Memory B cell (primary cell): ENCODE measurements at regions not wholly inside any gene's neighbourhood (a gene's known extent, or its start where the extent isn't known, plus 50 kb on each side); places are given as distances from the start of the nearest gene placed in this dataset.

Experiments
- ATAC-seq: fragments of 150-1000 bp; cut with Tn5 transposase; 2 replicates; pipeline ENCODE4 v1.10.0; 2021; ENCODE audit warnings: low read depth, mild to moderate bottlenecking, moderate library complexity
- DNase-seq, 2 donors: peaks; one replicate each; pipeline ENCODE4 v3.0.0; 2022; ENCODE audit warnings: low spot score in 2 of 2
- H3K27ac Mint-ChIP-seq: one replicate; pipeline ENCODE4 v1.8.0; 2022; ENCODE audit warnings: mild to moderate bottlenecking, moderate library complexity, mixed read lengths
- H3K27me3 Mint-ChIP-seq: one replicate; pipeline ENCODE4 v1.8.0; 2022; ENCODE audit warnings: mixed read lengths
- H3K36me3 Mint-ChIP-seq: one replicate; pipeline ENCODE4 v1.8.0; 2022; ENCODE audit warnings: mild to moderate bottlenecking, mixed read lengths
- H3K4me1 Mint-ChIP-seq: one replicate; pipeline ENCODE4 v1.8.0; 2022; ENCODE audit warnings: mixed read lengths
- H3K4me3 Mint-ChIP-seq: one replicate; pipeline ENCODE4 v1.8.0; 2022; ENCODE audit warnings: mild to moderate bottlenecking, moderate library complexity, mixed read lengths
- H3K9me3 Mint-ChIP-seq: one replicate; pipeline ENCODE4 v1.8.0; 2022; ENCODE audit warnings: mixed read lengths

DNA sequence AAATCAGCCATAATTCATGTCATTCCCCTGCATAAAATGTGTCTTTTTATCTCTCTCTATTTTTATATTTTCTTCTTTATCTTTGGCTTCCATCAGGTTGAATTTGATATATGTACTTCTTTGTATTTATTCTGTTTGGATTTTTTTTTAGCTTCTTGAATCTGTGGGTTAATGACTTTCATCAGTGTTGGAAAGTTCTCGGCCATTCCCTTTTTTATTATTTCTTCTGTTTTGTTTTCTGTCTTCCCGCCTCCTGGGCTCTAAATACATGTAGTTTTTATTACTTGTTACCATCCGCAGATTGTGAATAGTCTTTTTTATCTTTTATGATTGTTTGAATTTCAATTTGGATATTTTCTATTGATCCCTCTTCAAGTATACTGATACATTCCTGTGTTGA, 637.5 kb downstream of the NPHP4 start:
- no peak for ATAC-seq
- no peaks in the 10 kb centered on the region for H3K4me1 Mint-ChIP-seq
- no peaks in the 10 kb centered on the region for H3K36me3 Mint-ChIP-seq
- peaks cover 7% of the 10 kb centered on the region for H3K9me3 Mint-ChIP-seq
- H3K27me3 Mint-ChIP-seq: peaks cover 1% of the 10 kb centered on the region
- no peak overlapping the region for H3K4me3 Mint-ChIP-seq
- H3K27ac Mint-ChIP-seq: no peak overlapping the region
- DNase-seq: no peak

DNA sequence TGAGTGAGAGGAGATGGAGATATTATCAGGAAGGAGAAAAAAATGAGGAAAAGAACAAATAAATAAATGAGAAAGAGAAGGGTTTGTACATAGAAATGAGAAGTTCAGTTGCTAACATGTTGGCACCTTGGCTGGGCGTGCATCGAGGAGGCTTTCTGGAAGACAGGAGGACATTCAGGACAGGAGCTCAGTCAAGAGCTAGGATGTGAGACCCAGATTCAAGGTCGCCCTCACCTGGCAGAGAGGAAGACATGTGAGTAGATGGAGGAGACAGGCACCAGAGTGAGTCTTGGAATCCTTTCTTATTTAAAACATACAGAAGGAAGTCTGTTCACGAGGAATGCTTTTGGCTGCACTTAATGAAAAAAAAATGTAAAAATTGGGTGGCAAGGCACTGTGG, 640.9 kb downstream of the NPHP4 start:
- H3K4me1 Mint-ChIP-seq: no peaks in the 10 kb centered on the region
- ATAC-seq: no peak
- H3K4me3 Mint-ChIP-seq: no peak overlapping the region
- H3K27me3 Mint-ChIP-seq: peaks cover 3% of the 10 kb centered on the region
- peaks cover 9% of the 10 kb centered on the region for H3K9me3 Mint-ChIP-seq
- H3K36me3 Mint-ChIP-seq: no peaks in the 10 kb centered on the region
- DNase-seq: no peak
- no peak overlapping the region for H3K27ac Mint-ChIP-seq

DNA sequence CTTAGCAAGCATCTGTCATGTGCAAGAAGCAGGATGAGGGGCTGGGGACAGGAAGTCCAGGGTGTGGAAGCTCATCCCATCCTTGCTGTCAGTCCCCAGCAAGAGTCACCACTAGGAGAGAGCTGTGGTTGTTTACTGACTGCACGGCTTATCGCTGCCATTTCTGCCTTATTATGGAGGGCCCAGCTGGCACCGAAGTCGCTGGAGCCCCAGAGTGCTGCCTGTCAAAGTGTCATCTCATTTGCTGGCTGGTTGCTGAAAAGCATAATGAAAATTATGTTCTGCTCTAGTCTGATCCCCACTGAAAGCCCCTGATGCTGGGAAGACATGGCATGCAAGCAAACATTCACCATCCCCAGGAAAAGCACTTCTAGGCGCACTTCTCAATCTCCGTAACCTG, 642.7 kb downstream of the NPHP4 start:
- no peak for DNase-seq
- ATAC-seq: no peak
- Mint-ChIP-seq H3K9me3 (peaks cover 4% of the 10 kb centered on the region), H3K27ac (no peak overlapping the region), H3K4me3 (no peak overlapping the region), H3K36me3 (no peaks in the 10 kb centered on the region), H3K27me3 (peaks cover 3% of the 10 kb centered on the region), H3K4me1 (no peaks in the 10 kb centered on the region)

DNA sequence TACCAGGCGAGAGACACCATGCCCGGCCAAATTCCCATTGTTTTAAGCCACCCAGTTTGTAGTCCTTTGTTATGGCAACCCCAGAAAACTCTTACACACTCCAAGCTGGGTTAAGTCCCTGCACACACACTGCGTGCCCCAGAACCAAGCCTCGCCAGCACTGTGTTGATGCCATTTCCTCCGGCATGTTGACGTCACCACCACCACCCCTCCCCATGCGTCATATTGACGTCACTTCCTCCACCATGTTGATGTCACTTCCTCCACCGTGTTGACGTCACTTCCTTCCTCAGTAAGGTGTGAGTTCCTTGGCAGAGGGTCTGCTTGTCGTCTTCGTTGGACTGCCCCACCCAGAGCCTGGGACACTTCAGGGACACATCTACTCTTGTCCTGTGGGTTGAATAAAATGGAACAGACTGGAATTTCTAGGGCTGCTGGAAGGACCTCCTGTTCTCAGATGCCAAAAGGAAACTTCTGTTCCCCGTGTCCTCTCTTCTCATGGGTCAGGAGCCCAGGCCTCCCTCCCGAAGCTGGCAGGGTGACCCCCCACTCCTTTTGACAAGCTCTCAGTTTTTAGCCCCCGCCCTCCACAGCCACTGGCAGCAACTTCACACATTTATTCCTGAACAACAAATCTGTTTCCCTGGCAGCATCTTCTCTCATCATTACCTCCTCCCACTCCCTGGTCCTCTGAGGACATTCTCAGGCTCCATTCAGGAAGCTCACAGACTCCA, 643.3 kb downstream of the NPHP4 start:
- no peaks in the 10 kb centered on the region for H3K36me3 Mint-ChIP-seq
- H3K27me3 Mint-ChIP-seq: peaks cover 3% of the 10 kb centered on the region
- ATAC-seq (no peak), DNase-seq (no peak)
- peaks cover 4% of the 10 kb centered on the region for H3K9me3 Mint-ChIP-seq
- no peak overlapping the region for H3K27ac Mint-ChIP-seq
- no peaks in the 10 kb centered on the region for H3K4me1 Mint-ChIP-seq
- H3K4me3 Mint-ChIP-seq: no peak overlapping the region

DNA sequence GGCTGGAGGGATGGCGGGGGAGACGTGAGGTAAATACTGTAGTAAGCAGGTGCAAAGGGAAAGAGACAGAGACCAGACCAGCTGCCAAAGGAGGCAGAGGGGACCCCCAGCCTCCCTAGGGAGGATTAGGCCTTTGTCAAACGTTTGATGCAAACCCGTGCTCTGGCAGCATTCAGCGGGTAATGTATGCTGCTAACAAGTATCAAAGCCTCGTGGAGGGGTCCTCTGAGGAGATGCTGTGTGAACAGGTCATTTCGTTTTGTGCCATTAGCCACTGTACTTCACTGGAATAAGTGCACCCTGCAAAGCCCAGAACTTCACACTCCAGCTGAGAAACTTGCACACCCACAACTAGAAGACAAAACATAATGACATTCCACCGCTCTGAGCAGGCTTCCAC, 644.5 kb downstream of the NPHP4 start:
- Mint-ChIP-seq H3K4me1 (no peaks in the 10 kb centered on the region), H3K36me3 (no peaks in the 10 kb centered on the region), H3K4me3 (no peak overlapping the region), H3K27ac (no peak overlapping the region), H3K9me3 (peaks cover 4% of the 10 kb centered on the region), H3K27me3 (peaks cover 3% of the 10 kb centered on the region)
- no peak for DNase-seq
- ATAC-seq: no peak

DNA sequence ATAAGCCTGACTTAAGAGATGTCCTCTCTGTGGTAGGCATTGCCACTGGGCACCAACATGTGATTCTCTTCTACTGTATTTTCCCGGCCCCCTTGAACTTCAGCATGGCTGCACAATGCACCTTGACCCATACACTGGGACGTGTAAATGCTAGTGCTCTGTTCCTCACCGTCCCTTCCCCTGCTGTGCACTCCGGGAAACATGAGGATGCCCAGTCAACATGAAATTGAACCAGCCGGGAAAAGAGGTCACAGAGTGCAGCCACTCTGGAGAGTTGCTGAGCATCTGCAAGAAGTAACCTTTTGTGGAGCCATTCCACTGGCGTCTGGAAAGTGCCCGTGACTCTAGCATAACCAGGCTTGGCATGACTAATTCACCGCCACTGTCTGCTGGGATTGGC, 646.7 kb downstream of the NPHP4 start:
- ATAC-seq: no peak
- peaks cover 5% of the 10 kb centered on the region for H3K27me3 Mint-ChIP-seq

DNA sequence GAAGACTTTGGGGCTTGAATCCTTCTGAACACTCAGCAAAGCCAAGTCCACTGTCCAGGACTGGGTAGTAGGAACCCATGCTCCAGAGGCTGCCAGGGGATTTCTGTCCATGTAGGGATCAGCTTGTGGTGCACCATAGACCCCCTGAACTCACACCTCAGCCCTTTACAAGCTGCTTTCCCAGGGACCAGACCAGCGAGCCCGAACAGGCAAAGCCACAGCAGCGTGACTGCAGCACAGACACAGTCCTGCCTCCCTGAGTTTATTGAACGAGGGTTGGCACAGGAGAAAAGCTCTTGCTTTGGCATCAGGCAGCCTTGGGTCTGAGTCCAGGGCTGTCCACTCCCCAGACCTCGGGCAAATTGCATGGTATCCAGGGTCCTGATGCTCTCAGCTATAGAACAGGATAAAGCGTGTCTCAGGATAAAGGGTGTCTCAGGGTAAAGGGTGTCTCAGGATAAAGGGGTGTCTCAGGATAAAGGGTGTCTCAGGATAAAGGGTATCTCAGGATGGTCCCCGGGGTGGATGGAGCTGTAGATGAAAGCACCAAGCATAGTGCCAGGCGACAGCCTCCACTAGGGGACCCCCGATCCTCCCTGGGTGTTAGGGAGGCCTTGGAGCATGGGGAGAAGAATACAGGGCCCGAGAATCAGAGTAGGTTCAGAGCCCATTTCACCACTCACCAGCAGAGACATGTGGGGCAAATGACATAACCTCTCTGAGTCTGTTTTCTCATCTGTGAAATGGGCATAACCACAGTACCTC, 648.8 kb downstream of the NPHP4 start:
- Mint-ChIP-seq H3K27me3 (peaks cover 5% of the 10 kb centered on the region), H3K27ac (no peak overlapping the region)

More for the DNA sequence above, 646.7 kb downstream of the NPHP4 start:
- H3K9me3 Mint-ChIP-seq: peaks cover 4% of the 10 kb centered on the region
- no peak for DNase-seq
- H3K4me1 Mint-ChIP-seq: no peaks in the 10 kb centered on the region
- no peak overlapping the region for H3K27ac Mint-ChIP-seq
- no peak overlapping the region for H3K4me3 Mint-ChIP-seq
- no peaks in the 10 kb centered on the region for H3K36me3 Mint-ChIP-seq

DNA sequence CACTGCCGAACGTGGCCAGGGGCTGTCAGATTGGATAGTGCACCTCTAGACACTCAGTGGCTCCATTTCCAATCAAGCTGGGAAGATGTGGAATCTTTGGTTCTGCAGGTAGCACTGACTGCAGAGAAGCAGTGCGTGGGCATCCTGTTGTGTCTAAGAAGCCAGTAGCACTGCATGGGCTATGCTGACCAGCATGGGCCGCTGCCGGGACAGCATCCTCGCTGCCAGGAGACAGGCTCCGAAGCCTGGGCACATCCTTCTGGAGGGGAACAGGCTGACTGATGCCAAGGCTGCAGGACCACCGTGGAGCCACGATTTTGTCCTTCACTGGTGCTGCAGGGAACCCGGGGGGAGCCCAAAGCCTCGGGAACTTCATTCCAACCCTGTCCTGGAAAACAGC, 649.4 kb downstream of the NPHP4 start:
- Mint-ChIP-seq H3K4me3 (no peak overlapping the region), H3K36me3 (no peaks in the 10 kb centered on the region), H3K27ac (no peak overlapping the region), H3K4me1 (no peaks in the 10 kb centered on the region), H3K9me3 (peaks cover 4% of the 10 kb centered on the region), H3K27me3 (peaks cover 5% of the 10 kb centered on the region)
- DNase-seq (no peak), ATAC-seq (no peak)

More for the DNA sequence above, 648.8 kb downstream of the NPHP4 start:
- ATAC-seq: no peak
- Mint-ChIP-seq H3K4me1 (no peaks in the 10 kb centered on the region), H3K4me3 (no peak overlapping the region), H3K9me3 (peaks cover 2% of the 10 kb centered on the region), H3K36me3 (no peaks in the 10 kb centered on the region)
- DNase-seq: no peak

DNA sequence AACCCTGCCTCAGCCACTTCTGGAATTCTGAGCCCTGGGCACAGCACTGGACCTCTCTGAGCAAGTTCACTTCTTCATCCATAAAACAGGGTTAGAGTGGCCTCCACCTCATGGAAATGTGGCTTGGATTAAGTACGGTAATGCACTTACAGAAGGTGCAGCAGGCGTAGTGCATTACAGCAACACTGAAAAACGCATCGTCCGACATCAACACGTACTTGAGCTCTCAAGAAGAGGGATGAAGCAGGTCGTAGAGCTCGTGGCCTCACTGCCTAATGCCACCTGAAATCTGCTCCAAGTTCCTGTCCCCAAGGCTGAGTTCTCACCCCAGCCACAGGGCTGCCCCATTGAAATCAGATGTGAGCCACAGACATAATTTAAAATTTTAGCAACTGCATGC, 650.1 kb downstream of the NPHP4 start:
- no peak overlapping the region for H3K27ac Mint-ChIP-seq
- peaks cover 4% of the 10 kb centered on the region for H3K9me3 Mint-ChIP-seq
- H3K4me3 Mint-ChIP-seq: no peak overlapping the region
- H3K36me3 Mint-ChIP-seq: no peaks in the 10 kb centered on the region
- ATAC-seq (no peak), DNase-seq (no peak)
- peaks cover 5% of the 10 kb centered on the region for H3K27me3 Mint-ChIP-seq
- no peaks in the 10 kb centered on the region for H3K4me1 Mint-ChIP-seq

DNA sequence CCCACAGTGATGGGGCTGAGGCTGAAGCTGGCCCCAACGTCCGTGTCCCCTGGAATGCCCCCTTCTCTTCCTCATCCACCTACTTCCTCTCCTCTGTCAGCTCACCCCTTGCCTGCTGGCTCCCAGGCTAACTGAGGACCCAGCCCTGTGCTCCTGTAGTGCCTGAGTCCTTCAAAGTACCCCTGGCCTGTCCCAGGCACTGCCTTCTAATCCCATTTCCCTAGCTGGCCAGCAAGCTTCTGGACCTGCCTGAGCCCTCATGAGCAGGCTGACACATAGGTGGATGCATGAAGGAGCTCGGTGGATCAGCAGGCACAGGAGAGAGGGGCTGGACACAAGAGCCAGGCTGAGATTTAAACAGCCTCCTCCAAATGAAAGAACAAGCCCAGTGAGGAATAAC, 650.8 kb downstream of the NPHP4 start:
- no peak for ATAC-seq
- H3K36me3 Mint-ChIP-seq: no peaks in the 10 kb centered on the region
- H3K9me3 Mint-ChIP-seq: peaks cover 1% of the 10 kb centered on the region

DNA sequence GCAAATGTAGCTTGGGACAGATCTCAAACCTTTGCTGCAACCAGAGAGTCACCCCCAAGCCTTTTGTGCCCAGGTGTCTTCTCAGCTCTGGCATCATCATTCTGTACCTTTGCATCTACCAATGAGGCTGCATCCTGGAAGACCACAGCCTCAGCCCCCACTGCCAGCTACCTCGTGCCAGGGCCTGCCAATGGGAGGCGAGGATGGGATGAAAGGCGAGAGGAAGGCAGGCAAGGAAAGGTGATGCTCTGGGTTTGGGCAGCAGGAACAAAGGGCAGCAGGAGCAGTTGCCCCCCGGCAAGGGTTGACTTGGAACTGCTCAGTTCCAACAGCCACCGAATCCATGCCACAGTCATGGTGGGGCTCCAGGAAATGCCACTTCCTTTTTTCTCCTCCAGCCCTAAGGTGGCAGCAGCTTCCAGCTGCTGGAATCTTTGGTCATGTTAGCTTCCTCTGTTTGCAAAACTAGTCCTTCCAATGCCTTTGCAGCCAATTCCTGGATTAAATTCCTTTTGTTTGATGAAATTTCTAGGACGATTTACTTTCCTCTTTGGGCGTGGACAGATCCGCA, 651.6 kb downstream of the NPHP4 start:
- H3K9me3 Mint-ChIP-seq: peaks cover 1% of the 10 kb centered on the region
- H3K4me1 Mint-ChIP-seq: no peaks in the 10 kb centered on the region
- no peaks in the 10 kb centered on the region for H3K36me3 Mint-ChIP-seq
- H3K4me3 Mint-ChIP-seq: no peak overlapping the region
- DNase-seq: no peak
- H3K27me3 Mint-ChIP-seq: peaks cover 2% of the 10 kb centered on the region
- H3K27ac Mint-ChIP-seq: no peak overlapping the region
- ATAC-seq: no peak

More for the DNA sequence above, 650.8 kb downstream of the NPHP4 start:
- DNase-seq: no peak
- Mint-ChIP-seq H3K4me3 (no peak overlapping the region), H3K27ac (no peak overlapping the region), H3K27me3 (peaks cover 2% of the 10 kb centered on the region), H3K4me1 (no peaks in the 10 kb centered on the region)

DNA sequence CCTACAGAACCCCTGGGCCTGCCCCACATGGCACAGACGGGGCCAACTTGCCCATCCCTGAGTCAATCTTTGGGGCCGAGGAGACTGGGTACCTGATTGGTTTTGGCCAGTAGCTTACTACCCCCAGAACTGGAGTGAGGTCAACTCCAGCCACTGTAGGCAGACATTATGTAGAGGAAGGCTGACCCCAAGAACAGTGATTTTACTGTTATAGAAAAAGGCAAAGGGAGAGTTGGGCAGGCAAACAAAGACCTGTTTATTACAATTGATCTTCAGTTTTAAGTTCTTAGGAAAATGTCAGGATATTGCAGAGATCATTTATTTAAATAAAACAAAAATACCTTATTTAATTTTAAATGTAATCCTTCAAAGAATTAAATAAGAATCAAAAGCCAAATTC, 653.8 kb downstream of the NPHP4 start:
- ATAC-seq (no peak), DNase-seq (no peak)
- peaks cover 4% of the 10 kb centered on the region for H3K27me3 Mint-ChIP-seq
- H3K4me1 Mint-ChIP-seq: no peaks in the 10 kb centered on the region
- no peak overlapping the region for H3K27ac Mint-ChIP-seq
- no peak overlapping the region for H3K4me3 Mint-ChIP-seq
- H3K9me3 Mint-ChIP-seq: peaks cover 5% of the 10 kb centered on the region
- no peaks in the 10 kb centered on the region for H3K36me3 Mint-ChIP-seq

DNA sequence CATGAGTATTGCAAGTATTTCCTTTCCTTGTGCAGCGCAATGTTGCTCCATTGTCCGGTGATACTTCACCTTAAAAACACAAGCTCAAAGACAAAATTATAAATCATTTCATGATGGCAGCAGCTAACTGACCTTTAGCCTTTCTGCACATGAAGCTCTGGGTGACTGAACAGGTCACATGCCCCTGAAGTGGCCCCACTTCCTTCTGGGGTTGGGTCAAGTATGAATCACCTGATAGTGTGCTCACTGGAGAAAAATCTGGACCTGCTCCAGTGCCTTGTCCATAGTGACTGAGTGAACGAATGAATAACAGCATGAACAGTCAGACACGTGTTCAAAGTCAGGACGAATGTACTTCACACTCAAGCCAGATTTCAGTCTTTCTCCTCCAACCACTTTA, 658.9 kb downstream of the NPHP4 start:
- H3K27me3 Mint-ChIP-seq: peaks cover 2% of the 10 kb centered on the region
- no peaks in the 10 kb centered on the region for H3K4me1 Mint-ChIP-seq
- H3K36me3 Mint-ChIP-seq: no peaks in the 10 kb centered on the region
- DNase-seq: no peak
- H3K9me3 Mint-ChIP-seq: peaks cover 6% of the 10 kb centered on the region
- no peak for ATAC-seq
- no peak overlapping the region for H3K27ac Mint-ChIP-seq
- no peak overlapping the region for H3K4me3 Mint-ChIP-seq

DNA sequence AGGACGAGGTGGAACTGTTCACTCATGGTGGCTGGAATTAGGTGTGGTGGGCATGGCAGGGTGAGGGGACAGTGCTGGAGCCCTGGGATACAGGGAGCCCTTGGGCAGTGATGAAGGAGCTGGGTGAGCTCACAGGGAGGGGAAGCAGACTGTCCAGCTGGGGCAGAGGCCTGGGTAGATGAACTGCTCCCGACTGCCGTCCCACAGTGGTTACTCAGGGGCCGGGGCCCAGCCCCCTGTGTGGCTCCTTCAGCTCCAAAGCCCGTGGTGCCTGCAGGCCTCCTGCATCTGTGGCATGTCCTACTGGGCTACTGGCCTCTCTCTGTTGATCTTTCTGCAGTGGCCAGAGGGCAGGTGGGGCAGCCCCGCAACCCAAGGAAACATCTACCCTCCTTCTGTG, 661.1 kb downstream of the NPHP4 start:
- H3K4me3 Mint-ChIP-seq: no peak overlapping the region
- no peaks in the 10 kb centered on the region for H3K4me1 Mint-ChIP-seq
- H3K36me3 Mint-ChIP-seq: no peaks in the 10 kb centered on the region
- peaks cover 2% of the 10 kb centered on the region for H3K27me3 Mint-ChIP-seq
- no peak overlapping the region for H3K27ac Mint-ChIP-seq
- peaks cover 10% of the 10 kb centered on the region for H3K9me3 Mint-ChIP-seq
- DNase-seq: no peak
- ATAC-seq: no peak
